Keratinocyte (primary cell): ENCODE measurements at regions not wholly inside any gene's neighbourhood (a gene's known extent, or its start where the extent isn't known, plus 50 kb on each side); places are given as distances from the start of the nearest gene placed in this dataset.

Source experiments
- DNase-seq: peaks from one replicate; pipeline ENCODE4 v3.0.0-alpha.2; 2011; ENCODE audit warnings: low read depth, missing footprints, low spot score
- FAIRE-seq: peaks from 2 replicates; lab custom pipeline; 2011; peaks lifted over from hg19 to GRCh38; lab: Jason Lieb, UNC
- H2AFZ ChIP-seq: 2 replicates; pipeline ENCODE4 v1.6.0; 2012; ENCODE audit warnings: low read length, control low read depth, inconsistent platforms; ENCODE audit not compliant: control insufficient read depth
- H3K27ac ChIP-seq: 2 replicates; pipeline ENCODE4 v1.5.1; 2011; ENCODE audit warnings: low read length; ENCODE audit not compliant: control insufficient read depth, insufficient read depth
- H3K27me3 ChIP-seq: 3 replicates; pipeline ENCODE4 v1.6.0; 2011; ENCODE audit warnings: low read length; ENCODE audit not compliant: control insufficient read depth, insufficient read depth; ENCODE audit errors: extremely low read depth
- H3K36me3 ChIP-seq, 2 experiments: 2 replicates in 1 of 2; 3 replicates in 1 of 2; pipeline ENCODE4 v1.5.1; 2011; ENCODE audit warnings: low read length in 2 of 2, mild to moderate bottlenecking in 1 of 2; ENCODE audit not compliant: control insufficient read depth in 2 of 2, insufficient read depth in 2 of 2; ENCODE audit errors: extremely low read depth in 1 of 2
- H3K4me1 ChIP-seq: 3 replicates; pipeline ENCODE4 v1.5.1; 2011; ENCODE audit warnings: low read length; ENCODE audit not compliant: control insufficient read depth, insufficient read depth; ENCODE audit errors: extremely low read depth
- H3K4me2 ChIP-seq: 3 replicates; pipeline ENCODE4 v1.6.0; 2011; ENCODE audit warnings: low read depth, low read length; ENCODE audit not compliant: control insufficient read depth, insufficient read depth; ENCODE audit errors: extremely low read depth
- H3K4me3 ChIP-seq, 3 experiments: fragments of 200-600 bp in 1 of 3; sonication (generic) in 1 of 3; 2 replicates in 2 of 3; 3 replicates in 1 of 3; pipeline ENCODE4 v1.5.1; 2011 to 2016; ENCODE audit warnings: low read length in 3 of 3, mild to moderate bottlenecking in 3 of 3, control low read depth in 2 of 3, inconsistent platforms in 1 of 3, low read depth in 1 of 3, mixed read lengths in 1 of 3, mixed run types in 1 of 3, moderate library complexity in 1 of 3; ENCODE audit not compliant: control insufficient read depth in 2 of 3, insufficient read depth in 2 of 3; ENCODE audit errors: extremely low read depth in 1 of 3
- H3K79me2 ChIP-seq: 2 replicates; pipeline ENCODE4 v1.6.0; 2012; ENCODE audit warnings: low read length; ENCODE audit not compliant: control insufficient read depth, insufficient read depth
- H3K9ac ChIP-seq: 3 replicates; pipeline ENCODE4 v1.6.0; 2011; ENCODE audit warnings: low read length; ENCODE audit not compliant: control insufficient read depth, insufficient read depth; ENCODE audit errors: extremely low read depth
- H3K9me1 ChIP-seq: 3 replicates; pipeline ENCODE4 v1.6.0; 2011; ENCODE audit warnings: low read length; ENCODE audit not compliant: control insufficient read depth, insufficient read depth; ENCODE audit errors: extremely low read depth
- H3K9me3 ChIP-seq: 2 replicates; pipeline ENCODE4 v1.5.1; 2012; ENCODE audit warnings: low read depth, low read length; ENCODE audit not compliant: control insufficient read depth
- H4K20me1 ChIP-seq: 3 replicates; pipeline ENCODE4 v1.6.0; 2011; ENCODE audit warnings: low read length; ENCODE audit not compliant: control insufficient read depth, insufficient read depth; ENCODE audit errors: extremely low read depth
- EZH2 ChIP-seq: IDR thresholded peaks from one replicate; pipeline ENCODE4 v1.6.1; 2012; ENCODE audit warnings: inconsistent platforms, mild to moderate bottlenecking, low read length, moderate library complexity
- dilution Hi-C: fragments of 300-500 bp; cut with MboI; formaldehyde crosslinking; loops from one replicate; pipeline ENCODE4 v1.7.0; 2020; ENCODE audit warnings: low sequenced_read_pairs; ENCODE audit not compliant: extremely low pct_ligation_motif_present
- TF ChIP-seq, protein P1 (sequence below), 3 experiments: IDR thresholded peaks in 1 of 3; conservative IDR thresholded peaks in 1 of 3; optimal IDR thresholded peaks in 1 of 3; 2 replicates in 2 of 3; 3 replicates in 1 of 3; pipeline versions ENCODE3 to v1.5.1; 2011; ENCODE audit warnings: low read length in 3 of 3, mild to moderate bottlenecking in 3 of 3, moderate library complexity in 2 of 3, control low read depth in 1 of 3, inconsistent platforms in 1 of 3; ENCODE audit not compliant: insufficient read depth in 2 of 3; ENCODE audit errors: extremely low read depth in 1 of 3

DNA sequence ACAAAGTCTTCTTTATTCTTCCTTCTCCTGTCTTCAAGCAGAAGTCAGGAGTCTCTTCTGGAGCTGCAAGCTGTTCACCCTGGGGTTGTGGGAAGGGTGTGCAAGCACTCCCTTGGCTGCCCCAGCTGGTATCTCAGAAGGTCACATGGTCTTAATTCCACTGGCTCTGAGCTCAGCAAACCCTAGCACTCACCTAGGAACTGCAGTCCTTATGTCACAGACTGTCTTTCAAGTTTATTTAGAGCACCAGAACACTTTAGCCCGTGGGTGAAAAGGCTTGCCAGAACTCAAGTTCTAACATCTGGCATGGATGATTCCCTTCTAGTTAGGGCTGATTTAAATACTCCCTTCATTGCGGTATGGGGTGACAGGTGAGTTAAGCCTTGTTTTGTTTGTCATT lies 379.0 kb downstream of the CCER1 start:
- TF ChIP-seq, protein P1, sequence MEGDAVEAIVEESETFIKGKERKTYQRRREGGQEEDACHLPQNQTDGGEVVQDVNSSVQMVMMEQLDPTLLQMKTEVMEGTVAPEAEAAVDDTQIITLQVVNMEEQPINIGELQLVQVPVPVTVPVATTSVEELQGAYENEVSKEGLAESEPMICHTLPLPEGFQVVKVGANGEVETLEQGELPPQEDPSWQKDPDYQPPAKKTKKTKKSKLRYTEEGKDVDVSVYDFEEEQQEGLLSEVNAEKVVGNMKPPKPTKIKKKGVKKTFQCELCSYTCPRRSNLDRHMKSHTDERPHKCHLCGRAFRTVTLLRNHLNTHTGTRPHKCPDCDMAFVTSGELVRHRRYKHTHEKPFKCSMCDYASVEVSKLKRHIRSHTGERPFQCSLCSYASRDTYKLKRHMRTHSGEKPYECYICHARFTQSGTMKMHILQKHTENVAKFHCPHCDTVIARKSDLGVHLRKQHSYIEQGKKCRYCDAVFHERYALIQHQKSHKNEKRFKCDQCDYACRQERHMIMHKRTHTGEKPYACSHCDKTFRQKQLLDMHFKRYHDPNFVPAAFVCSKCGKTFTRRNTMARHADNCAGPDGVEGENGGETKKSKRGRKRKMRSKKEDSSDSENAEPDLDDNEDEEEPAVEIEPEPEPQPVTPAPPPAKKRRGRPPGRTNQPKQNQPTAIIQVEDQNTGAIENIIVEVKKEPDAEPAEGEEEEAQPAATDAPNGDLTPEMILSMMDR (optimal IDR thresholded peaks at IDR 0.05 in 1 of 3, IDR thresholded peaks at IDR 0.05 in 1 of 3, conservative IDR thresholded peaks at IDR 0.05 in 1 of 3; ENCODE audit: extremely low read depth in 1 of 3, insufficient read depth in 2 of 3, low read length in 3 of 3): no peak
- no peak for TF ChIP-seq EZH2
- Histone ChIP-seq H3K27me3 (no peaks in the 10 kb centered on the region), H3K9ac (no peak overlapping the region), H3K4me3 (no peak overlapping the region), H2AFZ (no peak overlapping the region), H3K27ac (no peak overlapping the region), H3K79me2 (no peaks in the 10 kb centered on the region), H4K20me1 (no peaks in the 10 kb centered on the region), H3K9me3 (no peaks in the 10 kb centered on the region), H3K36me3 (no peaks in the 10 kb centered on the region), H3K4me2 (no peak overlapping the region), H3K4me1 (peaks cover 9% of the 10 kb centered on the region), H3K9me1 (no peaks in the 10 kb centered on the region)
- DNase-seq (no peak), FAIRE-seq (peak; percentile 13)
- dilution Hi-C loops: no loop called here

DNA sequence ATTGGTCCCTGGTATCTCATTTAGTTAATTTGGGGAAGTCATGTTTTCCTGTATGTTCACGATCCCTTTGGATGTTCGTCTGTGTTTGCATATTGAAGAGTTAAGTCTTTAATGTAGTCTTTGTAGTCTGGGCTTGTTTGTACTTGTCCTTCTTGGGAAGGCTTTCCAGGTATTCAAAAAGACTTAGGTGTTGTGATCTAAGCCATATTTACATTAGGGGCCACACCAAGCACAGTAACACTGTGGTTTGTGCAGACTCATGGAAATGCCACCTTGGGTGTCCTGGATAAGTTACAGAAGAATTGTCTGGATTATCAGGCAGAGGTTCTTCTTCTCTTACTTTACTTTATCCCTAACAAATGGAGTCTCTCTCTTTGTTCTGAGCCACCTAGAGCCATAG lies 380.3 kb downstream of the CCER1 start:
- no peaks in the 10 kb centered on the region for H3K9me1 ChIP-seq
- H3K4me2 ChIP-seq: no peak overlapping the region
- DNase-seq (peak; percentile 25), FAIRE-seq (peak; percentile 81)
- no peaks in the 10 kb centered on the region for H3K9me3 ChIP-seq
- H2AFZ ChIP-seq: no peak overlapping the region
- no peaks in the 10 kb centered on the region for H3K79me2 ChIP-seq
- no peaks in the 10 kb centered on the region for H4K20me1 ChIP-seq
- H3K9ac ChIP-seq: no peak overlapping the region
- dilution Hi-C loops: no loop called here
- H3K27me3 ChIP-seq: no peaks in the 10 kb centered on the region
- H3K27ac ChIP-seq: no peak overlapping the region
- no peaks in the 10 kb centered on the region for H3K36me3 ChIP-seq
- H3K4me3 ChIP-seq: no peak overlapping the region
- TF ChIP-seq EZH2: no peak
- TF ChIP-seq, protein P1 (optimal IDR thresholded peaks at IDR 0.05 in 1 of 3, IDR thresholded peaks at IDR 0.05 in 1 of 3, conservative IDR thresholded peaks at IDR 0.05 in 1 of 3; ENCODE audit: extremely low read depth in 1 of 3, insufficient read depth in 2 of 3, low read length in 3 of 3): no peak
- H3K4me1 ChIP-seq: peaks cover 9% of the 10 kb centered on the region
